CD4-positive, alpha-beta T cell treated with Interleukin-12 subunit alpha and Interleukin-12 subunit beta, for 1 hour (primary cell): ENCODE measurements at regions not wholly inside any gene's neighbourhood (a gene's known extent, or its start where the extent isn't known, plus 50 kb on each side); places are given as distances from the start of the nearest gene placed in this dataset.

Source experiments
- DNase-seq: peaks from one replicate; pipeline ENCODE4 v3.0.0-alpha.2; 2020

DNA sequence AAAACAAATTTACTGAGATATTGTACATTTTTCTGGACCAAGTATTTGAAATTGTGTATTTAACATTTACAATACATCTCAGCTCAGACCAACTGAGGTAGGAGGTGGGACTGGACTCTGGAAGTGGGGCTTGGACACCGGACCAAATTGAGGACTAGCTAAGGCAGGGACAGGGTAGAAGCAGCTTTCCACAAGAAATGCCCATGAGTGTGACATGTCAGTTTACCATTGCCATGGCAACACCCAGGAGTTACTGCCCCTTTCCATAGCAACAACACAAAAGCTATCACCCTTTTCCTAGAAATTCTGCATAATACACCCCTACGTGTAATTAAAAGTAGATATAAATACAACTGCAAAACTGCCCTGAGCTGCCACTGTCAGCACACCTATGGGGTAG is 191.5 kb upstream of the ASIC2 start:
- DNase-seq = no peak

DNA sequence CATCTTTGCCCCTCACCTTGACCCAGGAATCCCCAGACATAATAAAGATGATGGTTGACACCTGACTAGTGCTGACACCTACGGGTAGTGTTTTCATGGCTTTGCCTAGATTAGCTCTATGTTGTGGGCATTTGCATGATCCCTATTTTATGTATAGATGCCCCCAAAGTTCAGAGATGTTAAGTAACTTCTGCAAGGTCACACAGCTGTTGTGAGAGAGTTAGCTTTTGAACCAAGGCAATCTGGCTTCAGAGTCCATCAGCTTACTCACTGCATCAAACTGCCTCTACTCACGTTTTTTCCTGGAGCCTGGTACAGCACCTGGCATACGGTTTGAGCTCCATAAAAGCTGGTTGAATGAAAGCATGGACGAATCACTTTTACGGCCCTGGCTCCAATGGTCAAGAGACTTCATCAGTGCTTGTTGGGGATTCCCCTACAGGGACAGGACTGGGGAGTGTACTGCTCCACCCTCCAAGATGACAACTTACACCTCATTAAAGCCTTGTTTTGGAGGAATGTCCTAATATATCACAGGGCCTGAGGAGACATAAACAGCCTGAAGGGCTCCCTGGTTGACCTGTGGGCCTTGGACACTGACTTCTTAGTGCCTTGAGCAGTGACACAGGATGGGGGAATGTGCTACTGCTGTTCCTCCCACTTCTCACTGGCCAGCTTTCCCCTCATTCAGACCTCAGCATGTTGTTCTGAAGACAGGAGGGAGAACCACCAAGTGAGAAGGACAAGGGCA is 193.2 kb upstream of the ASIC2 start:
- no peak for DNase-seq

DNA sequence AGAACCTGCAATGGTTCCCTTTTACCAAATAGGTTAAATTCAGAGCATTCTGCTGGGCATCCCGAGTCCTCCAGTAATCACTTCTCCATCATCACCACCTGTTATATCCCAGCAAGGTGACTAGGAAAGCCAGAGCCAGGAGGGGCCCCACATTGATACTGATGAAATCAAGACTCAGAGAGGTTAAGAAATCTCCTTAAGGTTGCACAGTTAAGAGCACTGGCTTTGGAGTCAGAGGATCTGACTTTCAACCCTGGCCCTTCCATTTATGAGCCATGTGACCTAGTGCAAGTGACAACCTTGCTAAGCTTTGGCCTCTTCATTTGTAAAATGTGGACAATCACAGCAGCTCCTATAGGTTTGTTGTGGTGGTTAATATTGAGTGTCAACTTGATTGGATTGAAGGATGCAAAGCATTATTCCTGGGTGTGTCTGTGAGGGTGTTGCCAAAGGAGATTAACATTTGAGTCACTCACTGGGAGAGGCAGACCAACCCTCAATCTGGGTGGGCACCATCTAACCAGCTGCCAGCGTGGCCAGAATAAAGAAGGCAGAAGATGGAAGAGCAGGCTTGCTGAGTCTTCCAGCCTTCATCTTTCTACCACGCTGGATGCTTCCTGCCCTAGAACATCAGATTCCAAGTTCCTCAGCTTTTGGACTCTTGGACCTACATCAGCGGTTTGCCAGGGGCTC is 194.2 kb upstream of the ASIC2 start:
- no peak for DNase-seq

DNA sequence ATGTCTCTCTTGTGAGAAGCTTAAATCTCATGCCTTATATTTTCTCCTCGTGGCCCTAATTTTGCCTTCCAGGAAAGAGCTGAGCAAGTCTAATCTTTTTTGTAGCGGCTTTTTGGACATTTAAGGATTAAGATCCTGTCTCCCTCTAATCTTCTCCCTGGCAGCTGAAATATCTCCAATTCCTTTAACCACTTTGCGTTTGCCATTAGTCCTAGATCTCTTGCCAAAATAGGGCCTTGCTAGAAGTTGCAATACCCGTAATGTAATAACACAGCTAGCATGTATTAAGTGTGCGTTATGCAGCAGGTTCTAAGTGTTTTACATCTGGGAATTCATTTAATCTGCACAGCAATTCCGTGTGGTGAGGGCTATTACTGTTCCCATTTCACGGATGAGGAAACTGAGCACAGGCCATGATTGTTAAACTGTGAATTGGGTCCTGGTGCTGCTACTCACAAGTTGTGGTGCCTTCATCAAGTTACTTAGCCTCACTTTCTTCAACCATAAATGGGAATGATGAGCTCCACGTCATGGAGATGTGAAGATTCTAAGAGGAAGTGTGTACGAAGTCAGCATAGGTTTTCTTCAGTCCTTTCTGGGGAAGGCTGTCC is 198.9 kb upstream of the ASIC2 start:
- DNase-seq = no peak

DNA sequence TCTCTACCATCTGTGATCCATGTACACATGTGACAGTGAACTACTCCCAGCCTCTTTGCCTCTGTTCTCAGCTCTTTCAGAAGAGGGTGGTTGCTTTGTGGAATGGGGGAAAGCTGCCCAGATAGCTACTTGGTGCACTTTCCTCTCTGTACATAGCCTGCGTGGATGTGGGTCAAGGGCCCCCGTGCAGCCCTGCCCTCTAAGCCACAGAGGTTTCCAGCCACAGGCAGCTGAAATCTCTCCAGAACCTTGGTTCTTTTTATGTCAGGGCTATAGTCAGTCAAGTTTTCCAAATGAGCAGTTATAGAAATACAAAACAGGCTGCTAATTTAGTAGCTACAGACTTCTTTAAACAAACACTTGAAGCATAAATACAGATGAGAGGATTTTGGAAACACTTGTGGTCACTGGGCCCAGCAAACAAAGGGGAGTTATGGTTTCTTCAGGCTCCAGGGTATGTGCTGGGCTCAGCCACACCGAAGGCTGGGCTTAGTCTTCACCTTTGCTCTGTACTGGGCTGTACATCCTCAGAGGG is 199.7 kb upstream of the ASIC2 start:
- no peak for DNase-seq

DNA sequence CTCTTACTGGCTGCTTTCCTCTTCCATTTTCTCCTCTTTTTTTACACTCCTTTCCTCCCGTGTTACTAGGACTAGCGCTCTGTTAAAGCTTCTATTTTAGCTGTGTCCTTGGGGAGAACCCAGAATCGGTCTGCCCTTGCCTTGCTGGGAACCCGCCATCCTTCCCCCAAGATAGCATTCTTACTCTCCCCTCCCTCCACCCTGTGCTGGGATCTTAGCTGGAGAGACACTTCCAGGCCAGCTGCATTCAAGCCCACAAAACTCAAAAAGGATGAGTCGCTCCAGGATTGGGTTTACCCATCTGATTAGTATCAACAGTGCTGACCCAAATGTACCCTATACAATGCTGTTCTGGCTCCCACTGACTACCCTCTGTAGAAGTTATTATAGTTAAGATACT is 200.5 kb upstream of the ASIC2 start:
- no peak for DNase-seq

DNA sequence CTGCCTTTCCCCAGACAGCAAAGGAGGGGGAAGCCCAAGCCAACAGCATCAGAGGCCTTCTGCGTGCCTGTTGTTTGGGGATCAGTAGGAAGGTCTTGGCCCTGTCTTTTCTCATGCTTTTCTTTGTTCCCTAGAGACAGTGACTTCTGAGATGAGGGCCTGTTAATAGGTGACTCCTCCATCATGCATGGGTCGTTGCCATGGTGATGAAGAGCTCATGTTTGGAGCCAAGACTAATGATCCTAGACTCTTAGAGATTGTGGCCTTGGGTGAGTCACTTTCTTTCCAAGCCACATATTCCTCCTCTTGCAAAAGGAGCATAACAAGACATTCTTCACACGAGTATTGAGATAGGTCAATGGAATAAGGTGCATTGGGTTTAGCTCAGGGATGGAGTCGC is 201.1 kb upstream of the ASIC2 start:
- no peak for DNase-seq

DNA sequence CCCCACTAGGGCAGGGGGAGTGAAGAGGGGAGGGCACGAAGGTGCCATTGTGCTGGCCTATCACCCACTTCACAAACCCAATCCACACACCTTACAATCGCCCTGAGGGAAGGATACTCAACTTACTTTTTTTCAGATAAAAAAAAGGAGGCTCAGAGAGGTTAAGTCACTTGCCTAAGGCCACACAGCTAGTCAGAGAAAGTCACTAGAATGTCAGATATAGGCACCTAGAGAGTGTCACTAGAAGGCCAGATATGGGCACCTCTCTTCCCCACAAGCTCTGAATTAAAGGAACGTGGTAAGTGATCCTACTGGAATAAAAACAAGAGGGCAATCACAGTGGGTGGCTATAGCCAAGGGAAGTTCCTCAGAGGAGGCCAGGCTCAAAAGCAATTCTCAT is 204.5 kb upstream of the ASIC2 start:
- no peak for DNase-seq

DNA sequence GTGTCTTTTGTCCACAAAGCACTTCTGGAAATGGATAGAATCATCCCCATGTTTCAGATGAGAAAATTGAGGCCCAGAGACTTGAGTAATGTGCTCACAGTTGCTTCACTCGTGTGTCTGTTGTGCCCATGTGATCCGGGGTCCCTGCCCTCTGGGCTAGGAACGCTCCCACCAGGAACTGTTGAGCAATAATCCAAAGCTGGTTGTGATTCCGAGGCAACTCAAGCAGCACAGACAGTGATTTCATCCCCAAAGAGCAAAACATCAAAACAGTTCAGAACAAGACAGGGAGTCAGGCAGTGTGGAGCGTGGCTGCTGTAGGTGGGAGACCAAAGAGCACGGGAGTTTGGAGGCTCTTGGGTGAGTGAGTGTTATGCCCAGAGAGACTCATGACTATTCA is 205.0 kb upstream of the ASIC2 start:
- no peak for DNase-seq

DNA sequence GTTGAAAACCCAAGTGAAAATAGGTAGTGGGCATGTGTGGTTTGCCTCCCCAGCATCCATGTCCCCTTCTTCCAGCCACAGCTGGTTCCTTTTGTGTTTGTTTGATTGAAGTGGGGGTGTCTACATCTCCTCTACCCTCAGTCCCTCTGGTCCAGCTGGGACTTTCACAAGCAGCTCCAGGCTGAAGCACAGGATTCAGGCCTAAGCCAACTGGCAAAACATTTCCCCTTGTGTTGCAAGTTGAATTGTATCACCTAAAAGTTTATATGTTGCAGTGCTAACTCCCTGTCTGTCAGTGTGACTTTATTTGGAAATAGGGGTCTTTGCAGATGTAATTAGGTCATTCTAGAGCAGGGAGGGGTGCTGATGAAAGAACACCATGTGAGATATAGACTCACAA is 205.9 kb upstream of the ASIC2 start:
- no peak for DNase-seq

DNA sequence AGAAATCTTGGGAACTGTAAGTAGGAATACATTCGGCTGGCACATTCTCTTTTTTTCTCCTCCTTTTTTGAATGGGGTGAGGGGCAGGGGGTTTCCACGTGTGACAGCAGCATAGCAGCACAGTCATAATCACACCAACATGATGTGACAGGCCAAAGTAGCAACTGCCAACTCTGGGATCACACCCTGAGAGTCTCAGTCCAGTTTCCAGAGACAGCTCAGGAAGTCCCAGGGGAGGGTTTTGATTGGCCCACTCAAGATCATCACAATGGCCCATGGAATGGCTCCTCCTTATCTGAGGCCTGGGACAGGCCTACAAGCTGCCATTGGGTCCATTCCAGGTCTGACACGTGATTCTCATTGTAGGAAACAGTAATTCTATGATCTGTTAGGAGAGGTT is 207.1 kb upstream of the ASIC2 start:
- no peak for DNase-seq

DNA sequence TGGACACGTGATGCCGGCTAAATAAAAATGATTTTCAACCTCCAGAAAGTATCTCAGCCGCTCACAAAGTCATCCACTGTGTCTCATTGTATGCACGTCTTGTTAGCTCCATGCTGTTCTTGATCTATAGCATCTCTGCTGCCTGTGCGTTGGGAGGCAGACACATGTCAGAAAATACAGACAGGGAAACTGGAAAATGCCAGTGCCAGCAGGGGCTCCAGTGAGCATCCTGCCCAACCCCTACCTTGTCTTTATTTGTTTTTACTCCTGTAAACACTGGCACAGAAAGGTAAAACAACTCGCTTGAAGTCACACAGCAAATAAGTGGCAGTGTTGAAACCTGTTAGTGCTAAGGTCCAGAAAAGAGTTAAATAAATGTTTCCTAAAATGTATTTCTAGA is 208.1 kb upstream of the ASIC2 start:
- no peak for DNase-seq

DNA sequence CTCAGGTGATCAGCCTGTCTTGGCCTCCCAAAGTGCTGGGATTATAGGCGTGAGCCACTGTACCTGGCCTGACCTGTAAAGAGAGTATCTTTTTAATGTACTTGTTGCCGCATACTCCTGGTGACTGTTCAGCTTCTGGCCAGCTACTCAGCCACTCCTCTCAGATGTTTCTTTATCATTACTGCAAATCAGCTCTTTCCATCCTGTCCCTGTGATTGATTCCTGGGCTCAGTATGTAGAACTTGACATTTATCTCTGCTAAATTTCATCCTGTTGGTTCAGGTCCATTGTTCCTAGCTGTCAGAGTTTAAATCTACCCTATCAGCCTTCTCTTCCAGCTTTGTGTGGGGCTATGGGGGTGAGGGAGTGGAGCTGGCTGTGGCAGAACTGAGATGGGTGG is 211.5 kb upstream of the ASIC2 start:
- no peak for DNase-seq

DNA sequence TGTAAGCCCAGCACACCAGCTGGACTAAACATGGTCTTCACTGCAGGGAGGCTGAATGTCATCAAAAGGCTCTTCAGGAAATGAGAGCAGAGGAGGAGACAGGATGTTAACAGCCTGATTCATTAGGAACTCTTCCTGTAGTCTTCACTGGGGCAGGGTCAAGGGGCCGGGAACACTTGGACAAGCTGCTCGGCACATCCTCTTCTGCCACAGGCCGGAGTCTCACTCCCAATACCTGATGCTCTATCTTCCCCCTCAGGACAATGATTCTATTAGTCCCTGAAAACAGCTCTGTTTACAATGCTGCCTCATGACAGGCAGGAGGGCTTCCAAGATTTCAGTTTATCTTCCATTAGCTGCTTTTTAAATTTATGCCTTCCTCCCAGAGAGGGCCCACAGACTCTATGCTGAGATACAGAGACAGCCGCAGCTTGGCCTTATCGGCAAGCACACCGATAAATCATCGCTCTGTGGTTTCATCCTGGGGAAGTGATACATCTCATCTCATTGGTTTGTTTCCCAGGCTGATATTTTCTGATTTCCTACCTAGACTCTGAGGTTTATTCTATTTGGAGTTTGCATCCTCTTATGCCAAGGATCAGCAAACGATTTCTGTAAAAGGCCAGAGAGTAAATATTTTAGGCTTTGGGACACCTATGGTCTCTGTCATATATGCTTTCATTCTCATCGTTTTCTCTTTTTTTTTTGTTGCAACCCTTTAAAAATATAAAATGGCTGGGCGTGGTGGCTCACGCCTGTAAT is 214.0 kb upstream of the ASIC2 start:
- no peak for DNase-seq

DNA sequence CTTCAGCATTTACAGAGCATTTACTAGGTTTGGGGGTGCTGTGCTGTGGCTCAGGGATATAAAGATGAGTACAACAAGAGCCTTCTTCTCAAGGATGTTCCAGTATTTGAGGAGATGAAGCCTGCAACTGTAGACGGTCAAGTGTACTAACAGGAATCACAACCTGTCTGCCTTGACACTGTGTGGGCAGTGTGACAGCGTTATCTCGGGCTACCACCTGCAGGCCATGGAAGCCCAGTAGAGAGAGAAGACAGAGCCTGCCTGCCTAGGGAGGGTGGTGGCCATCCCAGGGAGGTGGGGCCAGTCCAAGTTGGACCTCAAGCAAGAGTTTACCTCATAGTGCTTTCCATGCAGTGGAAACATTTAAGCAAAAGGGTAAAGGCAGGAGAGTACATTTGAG is 215.1 kb upstream of the ASIC2 start:
- no peak for DNase-seq

DNA sequence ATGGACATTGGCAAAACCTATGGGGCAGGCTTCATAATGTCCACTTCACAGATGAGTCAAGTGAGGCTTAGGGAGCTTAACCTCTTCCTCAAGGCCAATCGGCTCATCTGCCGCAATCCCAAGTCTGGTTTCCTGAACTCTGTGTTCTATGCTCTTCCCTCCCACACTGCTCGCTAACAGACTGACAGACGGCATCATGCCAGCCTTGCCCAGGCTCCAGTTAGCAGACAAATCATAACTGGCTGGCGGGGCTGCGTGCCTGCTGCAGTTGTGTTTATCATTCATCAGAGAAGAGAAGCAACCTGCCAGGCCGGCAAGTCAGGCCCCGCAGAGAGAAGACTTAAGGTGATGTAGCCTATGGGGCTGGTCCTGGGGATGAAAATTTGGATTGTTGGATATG is 216.2 kb upstream of the ASIC2 start:
- no peak for DNase-seq

DNA sequence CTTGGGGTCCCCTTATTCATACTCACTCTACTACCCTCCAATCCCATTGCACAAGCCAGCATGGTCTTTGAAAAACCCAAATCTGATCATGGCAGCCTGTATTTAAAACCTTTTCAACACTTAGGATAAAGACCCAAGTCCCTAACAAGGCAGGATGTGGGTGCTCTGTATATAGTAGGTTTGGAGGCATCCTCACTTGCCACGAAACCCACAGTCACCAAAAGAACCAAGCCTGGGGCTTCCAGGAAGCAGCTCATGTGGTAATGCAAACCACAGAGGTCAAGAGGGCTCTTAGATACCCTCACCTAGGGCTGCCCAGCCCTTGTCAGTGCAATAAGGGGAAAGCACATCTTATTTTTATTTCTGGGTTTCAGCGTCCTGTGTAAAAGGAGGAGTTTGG is 218.6 kb upstream of the ASIC2 start:
- no peak for DNase-seq

DNA sequence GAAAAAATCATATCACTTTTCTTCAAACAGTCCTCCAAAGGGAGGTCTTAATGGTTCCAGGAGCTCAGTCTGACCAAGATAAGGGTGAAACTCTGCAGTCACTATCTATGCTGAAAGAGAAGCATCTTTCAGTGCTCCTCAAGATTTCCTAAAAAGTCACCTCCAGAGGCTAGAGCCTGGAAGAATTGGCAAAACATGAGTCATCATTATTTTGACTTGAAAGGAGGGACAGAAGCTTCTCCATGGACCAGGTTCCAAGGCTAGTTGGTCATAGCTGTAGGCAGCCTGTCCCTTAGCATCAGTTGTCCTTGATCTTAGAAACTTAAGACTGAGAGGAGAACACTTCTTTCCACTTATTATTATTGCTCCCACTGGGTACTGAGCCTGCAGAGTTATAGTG is 219.0 kb upstream of the ASIC2 start:
- DNase-seq = no peak

DNA sequence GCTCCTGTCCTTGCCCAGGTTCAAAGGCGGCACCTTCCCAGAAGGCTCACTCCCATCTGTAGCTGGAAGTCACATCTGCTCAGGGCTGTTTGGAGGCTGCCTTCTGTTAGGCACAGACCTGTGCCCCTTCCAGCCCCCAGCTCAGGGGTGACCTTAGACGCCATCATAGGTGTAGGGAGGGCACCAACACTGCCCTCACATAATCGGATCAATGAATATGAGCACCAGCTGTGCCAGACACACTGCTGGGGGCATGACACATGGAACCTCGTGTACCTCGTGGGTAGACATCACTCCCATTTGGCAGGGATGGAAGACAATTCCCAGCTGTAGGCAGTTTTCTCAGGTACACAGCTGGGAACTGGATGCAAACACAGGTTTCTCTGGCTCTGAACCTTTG is 220.7 kb upstream of the ASIC2 start:
- DNase-seq = no peak

DNA sequence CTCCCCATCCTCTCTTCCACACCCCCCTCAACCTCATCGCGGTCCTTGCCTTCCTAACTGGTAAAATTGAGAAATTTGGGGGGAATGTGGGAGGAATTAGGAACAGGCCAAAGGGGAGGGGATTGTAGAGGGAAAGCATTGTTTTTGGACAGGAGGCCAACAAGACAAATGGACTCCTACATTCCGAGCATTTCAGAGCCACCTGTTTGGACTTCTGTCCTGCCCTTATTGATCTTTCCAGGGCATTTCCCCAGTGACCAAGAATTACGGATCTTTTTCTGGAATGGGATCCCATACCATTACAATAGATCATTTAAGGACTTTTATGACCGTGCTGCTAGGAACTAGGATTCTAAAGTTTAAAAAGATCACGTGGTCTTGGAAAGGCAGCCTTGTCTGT is 221.3 kb upstream of the ASIC2 start:
- DNase-seq = no peak

DNA sequence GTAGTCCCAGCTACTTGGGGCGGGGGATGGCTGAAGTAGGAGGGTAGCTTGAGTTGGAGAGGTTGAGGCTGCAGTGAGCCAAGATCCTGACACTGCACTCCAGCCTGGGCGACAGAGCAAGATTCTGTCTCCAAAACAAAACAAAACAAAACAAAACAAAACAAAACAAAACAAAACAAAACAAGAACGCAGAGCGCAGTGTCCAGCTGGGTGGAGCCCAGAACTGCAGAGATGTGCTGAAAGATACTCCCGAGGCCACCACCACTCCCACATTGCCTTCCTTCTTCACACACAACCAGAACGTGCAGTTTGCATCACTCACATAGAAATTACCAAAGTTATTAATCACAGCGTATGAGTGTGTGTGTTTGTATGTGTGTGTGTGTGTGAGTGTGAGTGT is 222.9 kb upstream of the ASIC2 start:
- no peak for DNase-seq

DNA sequence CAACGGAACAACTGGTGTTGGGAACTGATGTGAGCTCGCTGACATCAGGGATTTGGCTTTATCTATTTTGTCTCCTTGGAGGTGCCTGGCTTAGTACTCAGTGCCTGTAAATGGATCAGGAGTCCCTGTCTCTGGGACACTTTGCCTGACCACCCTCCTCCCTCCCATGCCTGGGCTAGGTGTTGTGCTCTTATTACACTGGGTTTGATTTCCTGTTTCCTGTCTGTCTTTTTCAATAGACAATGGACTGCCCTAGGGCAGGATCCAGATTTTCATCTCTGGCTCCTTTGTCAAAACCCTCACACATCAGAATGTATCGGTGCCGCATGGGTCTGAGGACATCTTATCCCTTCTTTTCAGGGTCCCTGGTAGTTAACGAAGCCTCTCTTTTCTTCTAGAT is 223.6 kb upstream of the ASIC2 start:
- DNase-seq = no peak

DNA sequence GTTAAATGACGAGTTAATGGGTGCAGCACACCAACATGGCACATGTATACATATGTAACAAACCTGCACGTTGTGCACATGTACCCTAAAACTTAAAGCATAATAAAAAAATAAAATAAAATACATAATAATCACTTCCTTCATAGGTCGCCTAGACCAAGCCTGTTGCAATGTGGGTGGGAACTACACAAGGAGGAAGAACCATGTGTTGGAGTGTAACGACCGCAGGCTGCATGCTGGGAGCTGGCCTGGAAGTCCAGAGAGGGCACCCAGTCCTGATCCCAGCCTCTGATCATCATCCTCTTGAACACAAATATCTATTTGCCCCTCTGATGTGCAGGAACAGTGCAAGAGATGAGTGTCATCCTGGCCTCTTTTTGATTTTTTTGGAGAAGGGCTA is 224.7 kb upstream of the ASIC2 start:
- DNase-seq = no peak

DNA sequence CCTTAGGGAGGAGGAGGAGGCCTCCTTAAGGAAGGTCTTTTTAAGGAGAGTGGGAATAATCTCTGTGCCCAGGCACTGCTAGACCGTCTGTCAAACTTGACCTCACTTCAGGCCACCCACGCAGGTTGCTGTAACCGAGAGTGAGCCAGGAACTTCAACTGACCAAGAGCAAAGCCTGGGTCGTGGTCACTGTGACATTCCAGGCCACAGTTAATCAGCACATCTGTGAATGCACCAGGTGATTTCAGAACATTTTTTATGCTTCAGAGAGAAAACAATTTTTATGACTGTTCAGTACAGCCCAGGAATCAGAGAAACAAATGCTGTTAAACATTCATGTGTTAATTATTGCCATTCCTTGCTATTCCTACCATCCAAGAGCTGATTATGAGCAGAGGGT is 226.6 kb upstream of the ASIC2 start:
- no peak for DNase-seq
